T-helper 2 cell treated with Interferon-gamma antibody and Interleukin-4, amounts not matched to agents 5 μg/mL and 100 μg/mL, for 36 hours (primary cell): ENCODE measurements at regions not wholly inside any gene's neighbourhood (a gene's known extent, or its start where the extent isn't known, plus 50 kb on each side); places are given as distances from the start of the nearest gene placed in this dataset.
"Not testable (repeated sequence)": the region's sequence is repeated elsewhere in the genome, so short reads cannot be mapped to it uniquely, and the experiment has no call there.

Experiments
- DNase-seq: peaks from one replicate; pipeline ENCODE4 v3.0.0; 2021; ENCODE audit warnings: low spot score
- H3K27ac Mint-ChIP-seq: one replicate; pipeline ENCODE4 v1.8.0; 2021; ENCODE audit warnings: mild to moderate bottlenecking, mixed read lengths
- H3K27me3 Mint-ChIP-seq: one replicate; pipeline ENCODE4 v1.8.0; 2021; ENCODE audit warnings: low read depth, mixed read lengths
- H3K36me3 Mint-ChIP-seq: one replicate; pipeline ENCODE4 v1.8.0; 2021; ENCODE audit warnings: low read depth, mixed read lengths
- H3K4me1 Mint-ChIP-seq: one replicate; pipeline ENCODE4 v1.8.0; 2021; ENCODE audit warnings: low read depth, mixed read lengths
- H3K4me3 Mint-ChIP-seq: one replicate; pipeline ENCODE4 v1.8.0; 2022; ENCODE audit warnings: mild to moderate bottlenecking, moderate library complexity, mixed read lengths
- H3K9me3 Mint-ChIP-seq: one replicate; pipeline ENCODE4 v1.8.0; 2021; ENCODE audit warnings: mixed read lengths

GRCh38 chr11:116043857-116044256 is 539.6 kb upstream of the CADM1 start:
- Mint-ChIP-seq H3K27ac (no peak overlapping the region), H3K36me3 (no peaks in the 10 kb centered on the region)

DNA sequence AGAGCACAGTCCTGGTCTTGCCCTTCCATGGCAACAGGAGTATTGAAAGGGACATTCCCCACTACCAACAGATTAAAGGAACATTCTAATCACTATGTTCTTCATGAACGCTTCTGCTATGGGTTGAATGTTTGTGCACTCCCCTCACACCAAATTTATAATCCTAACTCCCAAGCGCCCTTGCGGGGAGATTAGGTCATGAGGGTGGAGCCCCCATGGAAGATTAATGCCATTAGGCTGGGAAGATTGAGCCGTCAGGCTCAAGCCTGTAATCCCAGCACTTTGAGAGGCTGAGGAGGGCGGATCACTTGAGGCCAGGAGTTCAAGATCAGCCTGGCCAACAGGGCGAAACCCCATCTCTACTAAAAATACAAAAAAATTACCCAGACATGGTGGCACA is 538.8 kb upstream of the CADM1 start:
- not testable (repeated sequence) for H3K36me3 Mint-ChIP-seq, H3K4me3 Mint-ChIP-seq, H3K27ac Mint-ChIP-seq, H3K27me3 Mint-ChIP-seq, DNase-seq, H3K4me1 Mint-ChIP-seq, H3K9me3 Mint-ChIP-seq

More at GRCh38 chr11:116043857-116044256, 539.6 kb upstream of the CADM1 start:
- DNase-seq: no peak
- Mint-ChIP-seq H3K4me1 (no peaks in the 10 kb centered on the region), H3K27me3 (peaks cover 2% of the 10 kb centered on the region), H3K9me3 (no peaks in the 10 kb centered on the region), H3K4me3 (no peak overlapping the region)

DNA sequence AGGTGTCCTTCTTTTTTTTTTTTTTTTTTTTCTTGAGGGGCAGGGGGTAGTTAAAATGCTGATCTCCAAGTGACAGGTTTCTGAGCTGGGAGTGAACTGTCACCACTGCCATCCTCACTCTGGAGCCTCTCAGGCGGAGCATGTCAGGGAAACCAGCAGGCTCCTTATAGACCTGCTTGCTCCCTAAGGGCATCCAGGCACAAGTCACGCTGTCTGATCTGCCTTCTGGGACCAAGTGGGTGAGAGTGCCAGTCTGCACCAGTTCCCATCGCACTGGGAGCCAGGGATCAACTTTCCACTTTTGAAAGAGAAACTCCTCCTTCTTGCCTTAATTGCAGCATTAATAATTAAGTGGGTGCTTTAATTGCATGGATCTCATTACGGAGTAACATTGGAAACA is 537.9 kb upstream of the CADM1 start:
- DNase-seq: no peak
- Mint-ChIP-seq H3K36me3 (no peaks in the 10 kb centered on the region), H3K9me3 (no peaks in the 10 kb centered on the region), H3K4me1 (no peaks in the 10 kb centered on the region), H3K27me3 (peaks cover 2% of the 10 kb centered on the region), H3K27ac (no peak overlapping the region), H3K4me3 (no peak overlapping the region)

DNA sequence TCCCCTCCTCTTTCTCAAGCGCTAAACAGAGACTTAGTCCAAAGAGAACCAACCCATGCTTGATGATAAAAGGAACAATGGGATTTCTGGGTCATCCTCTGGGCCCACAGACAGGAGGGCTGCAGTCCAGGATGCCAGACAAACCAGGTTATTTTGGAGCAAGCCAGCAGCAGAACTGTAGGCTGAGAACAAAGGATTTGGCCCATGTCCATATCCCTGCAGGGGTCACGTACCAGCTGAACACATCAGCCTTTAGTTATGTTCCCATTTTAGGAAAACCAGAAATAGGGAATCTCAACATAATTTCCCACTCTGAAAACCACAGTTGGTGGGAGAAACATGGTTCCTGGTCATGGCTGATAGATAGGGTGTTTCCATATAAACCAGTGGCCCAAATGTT is 533.6 kb upstream of the CADM1 start:
- Mint-ChIP-seq H3K4me1 (no peaks in the 10 kb centered on the region), H3K4me3 (no peak overlapping the region), H3K9me3 (no peaks in the 10 kb centered on the region), H3K27me3 (no peaks in the 10 kb centered on the region), H3K27ac (no peak overlapping the region), H3K36me3 (no peaks in the 10 kb centered on the region)
- no peak for DNase-seq

DNA sequence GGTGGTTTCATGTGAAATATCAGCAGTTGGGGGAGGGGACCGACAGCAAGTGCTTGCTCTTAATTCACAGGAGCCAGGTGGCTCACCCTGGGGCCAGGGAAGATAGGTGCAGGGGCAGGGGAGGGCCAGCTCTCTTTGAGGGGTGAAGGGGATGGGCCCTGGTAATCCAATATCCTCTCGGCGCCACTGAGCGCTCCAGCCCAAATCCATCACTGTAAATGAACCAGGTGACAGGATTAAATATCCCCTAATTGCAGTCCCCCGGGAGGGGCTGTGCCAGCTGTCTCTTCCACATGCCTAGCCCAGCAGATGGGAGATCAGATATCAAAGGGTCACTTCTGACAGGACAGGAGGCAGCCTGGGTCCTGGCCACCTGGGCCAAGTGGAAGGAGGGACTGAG is 531.8 kb upstream of the CADM1 start:
- Mint-ChIP-seq H3K36me3 (no peaks in the 10 kb centered on the region), H3K27ac (no peak overlapping the region), H3K4me1 (no peaks in the 10 kb centered on the region), H3K9me3 (no peaks in the 10 kb centered on the region), H3K27me3 (no peaks in the 10 kb centered on the region), H3K4me3 (no peak overlapping the region)
- no peak for DNase-seq

DNA sequence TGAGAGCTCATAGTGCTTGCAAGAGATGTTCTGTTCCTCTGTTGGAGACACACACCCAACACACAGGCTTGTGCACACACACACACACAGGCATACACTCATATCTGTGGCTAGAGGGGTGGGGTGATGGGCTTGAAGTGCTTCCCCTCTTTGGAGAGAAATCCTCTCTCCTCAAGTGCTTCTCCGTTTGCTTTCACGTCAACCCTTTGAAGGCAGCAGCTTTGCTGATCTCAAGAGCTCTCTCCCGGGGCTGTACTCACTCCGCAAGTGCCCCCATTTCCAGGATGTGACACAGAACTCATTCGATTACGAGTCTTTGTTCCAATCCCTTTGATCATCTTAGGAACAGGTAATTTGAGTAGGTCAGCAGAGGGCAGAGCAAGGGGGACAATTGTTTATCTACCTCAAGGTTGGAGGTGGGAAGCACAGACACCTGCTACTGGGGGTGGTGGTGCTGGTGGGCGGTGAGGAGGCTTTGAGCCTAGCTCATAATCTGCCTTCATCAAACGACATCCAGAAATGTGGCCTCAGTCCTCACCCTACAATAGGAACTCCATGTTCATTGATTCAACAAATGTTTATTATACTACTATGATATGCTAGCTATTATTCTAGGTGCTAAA is 529.8 kb upstream of the CADM1 start:
- no peak for DNase-seq
- Mint-ChIP-seq H3K27me3 (no peaks in the 10 kb centered on the region), H3K4me1 (no peaks in the 10 kb centered on the region), H3K9me3 (no peaks in the 10 kb centered on the region), H3K4me3 (no peak overlapping the region), H3K27ac (no peak overlapping the region), H3K36me3 (no peaks in the 10 kb centered on the region)

DNA sequence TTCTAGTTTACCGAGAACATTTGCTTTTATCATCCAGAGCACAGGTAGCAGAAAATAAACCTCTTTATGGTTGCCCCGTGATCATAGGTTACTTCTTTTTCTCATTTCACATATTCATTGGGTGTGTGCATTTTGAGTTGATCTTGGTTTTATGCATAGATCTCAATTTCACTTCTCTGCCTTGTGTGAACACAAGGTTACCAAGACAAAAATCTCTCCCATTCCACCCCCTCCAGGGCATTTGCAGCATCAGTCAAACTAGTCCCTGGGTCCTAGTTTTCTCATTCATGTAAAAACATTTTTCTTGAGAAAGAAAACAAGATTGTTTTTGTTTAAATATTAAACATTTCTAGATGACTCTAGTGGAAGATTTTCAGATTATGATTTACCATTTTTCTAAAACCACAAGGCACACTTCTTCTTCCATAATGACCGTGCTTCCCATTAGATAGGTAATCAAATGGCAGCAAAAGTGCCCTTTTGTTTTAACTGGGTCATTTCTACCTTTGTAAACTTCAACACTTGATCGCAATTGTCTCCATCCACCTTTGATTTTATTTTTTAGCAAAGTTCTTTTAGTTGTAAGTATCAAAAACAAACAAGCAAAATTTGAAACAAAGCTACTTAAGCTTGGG is 526.6 kb upstream of the CADM1 start:
- Mint-ChIP-seq H3K4me1 (no peaks in the 10 kb centered on the region), H3K27ac (no peak overlapping the region), H3K4me3 (no peak overlapping the region), H3K36me3 (no peaks in the 10 kb centered on the region), H3K9me3 (no peaks in the 10 kb centered on the region), H3K27me3 (no peaks in the 10 kb centered on the region)
- no peak for DNase-seq

DNA sequence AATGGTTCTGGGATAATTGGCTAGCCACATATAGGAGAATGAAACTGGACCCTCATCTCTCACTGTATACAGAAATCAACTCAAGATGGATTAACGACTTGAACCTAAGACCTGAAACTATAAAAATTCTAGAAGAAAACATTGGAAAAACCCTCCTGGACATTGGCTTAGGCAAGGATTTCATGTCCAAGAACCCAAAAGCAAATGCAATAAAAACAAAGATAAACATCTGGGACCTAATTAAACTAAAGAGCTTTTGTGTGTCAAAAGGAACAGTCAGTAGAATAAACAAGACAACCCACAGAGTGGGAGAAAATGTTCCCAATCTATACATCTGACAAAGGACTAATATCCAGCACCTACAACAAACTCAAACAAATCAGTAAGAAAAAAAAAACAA is 524.3 kb upstream of the CADM1 start:
- H3K27me3 Mint-ChIP-seq, H3K4me3 Mint-ChIP-seq, H3K4me1 Mint-ChIP-seq, H3K27ac Mint-ChIP-seq, H3K9me3 Mint-ChIP-seq, H3K36me3 Mint-ChIP-seq, DNase-seq: not testable (repeated sequence)

GRCh38 chr11:115999437-115999836 is 495.2 kb upstream of the CADM1 start:
- no peak overlapping the region for H3K4me3 Mint-ChIP-seq
- no peak overlapping the region for H3K27ac Mint-ChIP-seq

GRCh38 chr11:115996808-115997188 is 492.6 kb upstream of the CADM1 start:
- Mint-ChIP-seq H3K4me1 (no peaks in the 10 kb centered on the region), H3K36me3 (no peaks in the 10 kb centered on the region), H3K27ac (no peak overlapping the region), H3K27me3 (no peaks in the 10 kb centered on the region), H3K4me3 (no peak overlapping the region), H3K9me3 (no peaks in the 10 kb centered on the region)
- DNase-seq: no peak

More at GRCh38 chr11:115999437-115999836, 495.2 kb upstream of the CADM1 start:
- no peaks in the 10 kb centered on the region for H3K27me3 Mint-ChIP-seq
- H3K9me3 Mint-ChIP-seq: no peaks in the 10 kb centered on the region
- DNase-seq: no peak
- H3K4me1 Mint-ChIP-seq: no peaks in the 10 kb centered on the region
- H3K36me3 Mint-ChIP-seq: no peaks in the 10 kb centered on the region

DNA sequence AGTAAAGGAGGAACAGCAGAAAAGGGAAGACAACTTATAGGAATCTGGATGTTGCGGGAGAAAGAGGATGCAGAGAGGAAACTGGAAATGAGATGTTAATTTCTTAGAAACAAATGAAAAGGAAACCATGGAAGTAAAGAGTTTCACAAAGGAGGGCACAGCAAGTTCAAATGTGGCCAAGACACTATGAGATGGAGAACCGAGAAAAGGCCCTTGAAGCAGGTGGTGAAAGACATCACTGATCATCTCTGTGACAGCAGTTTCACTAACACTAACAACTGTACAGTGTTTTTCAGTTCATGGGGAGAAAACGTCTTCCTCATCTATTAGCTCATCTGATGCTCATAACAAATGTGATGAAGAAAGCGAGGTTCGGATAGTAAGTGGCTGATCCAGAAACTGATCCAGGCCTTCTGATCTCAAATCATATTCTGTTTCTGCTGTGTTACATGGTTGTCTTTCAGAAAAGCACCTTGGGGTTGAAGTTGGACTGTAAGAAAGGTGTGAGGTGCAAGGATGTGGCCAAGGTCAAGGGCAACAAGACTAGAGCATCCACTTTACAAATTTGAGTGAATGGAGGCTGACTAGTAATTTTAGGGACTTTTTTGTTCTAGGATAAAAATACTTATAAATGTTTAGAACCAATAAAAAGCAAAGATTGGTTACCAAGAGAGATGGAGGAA is 492.1 kb upstream of the CADM1 start:
- H3K36me3 Mint-ChIP-seq: no peaks in the 10 kb centered on the region
- no peaks in the 10 kb centered on the region for H3K27me3 Mint-ChIP-seq
- H3K27ac Mint-ChIP-seq: no peak overlapping the region
- H3K4me3 Mint-ChIP-seq: no peak overlapping the region
- DNase-seq: no peak
- no peaks in the 10 kb centered on the region for H3K4me1 Mint-ChIP-seq
- H3K9me3 Mint-ChIP-seq: no peaks in the 10 kb centered on the region

GRCh38 chr11:115993590-115993989 is 489.4 kb upstream of the CADM1 start:
- Mint-ChIP-seq H3K4me1 (no peaks in the 10 kb centered on the region), H3K4me3 (no peak overlapping the region), H3K27ac (no peak overlapping the region), H3K36me3 (no peaks in the 10 kb centered on the region), H3K9me3 (no peaks in the 10 kb centered on the region), H3K27me3 (no peaks in the 10 kb centered on the region)
- no peak for DNase-seq

GRCh38 chr11:115990004-115990447 is 485.8 kb upstream of the CADM1 start:
- Mint-ChIP-seq H3K9me3 (no peaks in the 10 kb centered on the region), H3K4me1 (no peaks in the 10 kb centered on the region), H3K36me3 (no peaks in the 10 kb centered on the region), H3K27me3 (no peaks in the 10 kb centered on the region), H3K27ac (no peak overlapping the region), H3K4me3 (no peak overlapping the region)
- no peak for DNase-seq

- Mint-ChIP-seq H3K27ac (no peak overlapping the region), H3K4me3 (no peak overlapping the region), H3K27me3 (no peaks in the 10 kb centered on the region), H3K9me3 (no peaks in the 10 kb centered on the region), H3K4me1 (no peaks in the 10 kb centered on the region), H3K36me3 (no peaks in the 10 kb centered on the region)
- DNase-seq: no peak
Measured at GRCh38 chr11:115985896-115986295, 481.7 kb upstream of the CADM1 start.
